GM12878 (cell line): ENCODE measurements at regions not wholly inside any gene's neighbourhood (a gene's known extent, or its start where the extent isn't known, plus 50 kb on each side); places are given as distances from the start of the nearest gene placed in this dataset.

Source experiments
- POLR2A ChIP-seq: IDR thresholded peaks from 2 replicates; pipeline ENCODE4 v1.6.1; 2011; ENCODE audit warnings: low read depth, mild to moderate bottlenecking, low read length
- SREBF2 ChIP-seq: IDR thresholded peaks from 2 replicates; pipeline ENCODE4 v1.6.1; 2012; ENCODE audit warnings: mild to moderate bottlenecking, low read length

GRCh38 chr14:71803539-71804260, 128.5 kb upstream of the RGS6 start:
- TF ChIP-seq POLR2A (no peak), SREBF2 (no peak)
